ENCODE measurements at regions not wholly inside any gene's neighbourhood (a gene's known extent, or its start where the extent isn't known, plus 50 kb on each side); places are given as distances from the start of the nearest gene placed in this dataset.

- no peak for DNase-seq (ENCODE audit: low read depth in 2 of 2)
- Histone ChIP-seq H2AFZ (ENCODE audit: low read length) (no peak overlapping the region), H3K9ac (ENCODE audit: insufficient read depth, low read length) (no peak overlapping the region), H3K4me2 (ENCODE audit: extremely low read depth, insufficient read depth, low read length) (no peak overlapping the region), H3K79me2 (ENCODE audit: control insufficient read depth, insufficient read depth, low read length) (no peaks in the 10 kb centered on the region), H3K4me1 (ENCODE audit: control insufficient read depth, extremely low read depth, insufficient read depth, low read length) (no peaks in the 10 kb centered on the region), H3K27ac (ENCODE audit: insufficient read depth, low read length) (no peak overlapping the region), H4K20me1 (ENCODE audit: control insufficient read depth, extremely low read depth, insufficient read depth, low read length) (no peaks in the 10 kb centered on the region), H3K36me3 (ENCODE audit: control insufficient read depth, insufficient read depth, low read length) (no peaks in the 10 kb centered on the region), H3K27me3 (ENCODE audit: control insufficient read depth, insufficient read depth, low read length) (no peaks in the 10 kb centered on the region), H3K9me3 (ENCODE audit: control insufficient read depth, insufficient read depth, low read depth, low read length) (no peaks in the 10 kb centered on the region), H3K4me3 (replicated peaks in 1 of 4; ENCODE audit: control extremely low read depth in 1 of 4, insufficient read depth in 1 of 4, low read depth in 3 of 4, low read length in 4 of 4) (no peak overlapping the region)
- TF ChIP-seq CTCF (conservative IDR thresholded peaks at IDR 0.05 in 1 of 2, IDR thresholded peaks at IDR 0.05 in 1 of 2; ENCODE audit: low read depth in 1 of 2, low read length in 2 of 2) (no peak), EZH2 (IDR thresholded peaks at IDR 0.05; ENCODE audit: low read length, missing control alignments) (no peak)
Observed at GRCh38 chr2:23219666-23220065, 165.3 kb upstream of the KLHL29 start.

GRCh38 chr2:23220513-23221094, 164.4 kb upstream of the KLHL29 start:
- DNase-seq (ENCODE audit: low read depth in 2 of 2): no peak

GRCh38 chr2:23221236-23221635, 163.7 kb upstream of the KLHL29 start:
- Histone ChIP-seq H3K4me1 (ENCODE audit: control insufficient read depth, extremely low read depth, insufficient read depth, low read length) (no peaks in the 10 kb centered on the region), H3K4me3 (replicated peaks in 1 of 4; ENCODE audit: control extremely low read depth in 1 of 4, insufficient read depth in 1 of 4, low read depth in 3 of 4, low read length in 4 of 4) (no peak overlapping the region), H3K27ac (ENCODE audit: insufficient read depth, low read length) (no peak overlapping the region), H2AFZ (ENCODE audit: low read length) (no peak overlapping the region), H3K79me2 (ENCODE audit: control insufficient read depth, insufficient read depth, low read length) (no peaks in the 10 kb centered on the region), H3K27me3 (ENCODE audit: control insufficient read depth, insufficient read depth, low read length) (no peaks in the 10 kb centered on the region), H3K36me3 (ENCODE audit: control insufficient read depth, insufficient read depth, low read length) (no peaks in the 10 kb centered on the region), H4K20me1 (ENCODE audit: control insufficient read depth, extremely low read depth, insufficient read depth, low read length) (no peaks in the 10 kb centered on the region), H3K4me2 (ENCODE audit: extremely low read depth, insufficient read depth, low read length) (no peak overlapping the region), H3K9me3 (ENCODE audit: control insufficient read depth, insufficient read depth, low read depth, low read length) (no peaks in the 10 kb centered on the region), H3K9ac (ENCODE audit: insufficient read depth, low read length) (no peak overlapping the region)
- DNase-seq (ENCODE audit: low read depth in 2 of 2): no peak
- TF ChIP-seq CTCF (conservative IDR thresholded peaks at IDR 0.05 in 1 of 2, IDR thresholded peaks at IDR 0.05 in 1 of 2; ENCODE audit: low read depth in 1 of 2, low read length in 2 of 2) (no peak), EZH2 (IDR thresholded peaks at IDR 0.05; ENCODE audit: low read length, missing control alignments) (no peak)

More at GRCh38 chr2:23220513-23221094, 164.4 kb upstream of the KLHL29 start:
- no peak for TF ChIP-seq CTCF (conservative IDR thresholded peaks at IDR 0.05 in 1 of 2, IDR thresholded peaks at IDR 0.05 in 1 of 2; ENCODE audit: low read depth in 1 of 2, low read length in 2 of 2)
- TF ChIP-seq EZH2 (IDR thresholded peaks at IDR 0.05; ENCODE audit: low read length, missing control alignments): no peak
- H3K4me1 ChIP-seq (ENCODE audit: control insufficient read depth, extremely low read depth, insufficient read depth, low read length): no peaks in the 10 kb centered on the region
- H3K4me2 ChIP-seq (ENCODE audit: extremely low read depth, insufficient read depth, low read length): no peak overlapping the region
- no peak overlapping the region for H3K4me3 ChIP-seq (replicated peaks in 1 of 4; ENCODE audit: control extremely low read depth in 1 of 4, insufficient read depth in 1 of 4, low read depth in 3 of 4, low read length in 4 of 4)
- no peaks in the 10 kb centered on the region for H3K27me3 ChIP-seq (ENCODE audit: control insufficient read depth, insufficient read depth, low read length)
- no peaks in the 10 kb centered on the region for H4K20me1 ChIP-seq (ENCODE audit: control insufficient read depth, extremely low read depth, insufficient read depth, low read length)
- H2AFZ ChIP-seq (ENCODE audit: low read length): no peak overlapping the region
- no peaks in the 10 kb centered on the region for H3K9me3 ChIP-seq (ENCODE audit: control insufficient read depth, insufficient read depth, low read depth, low read length)
- H3K79me2 ChIP-seq (ENCODE audit: control insufficient read depth, insufficient read depth, low read length): no peaks in the 10 kb centered on the region
- H3K27ac ChIP-seq (ENCODE audit: insufficient read depth, low read length): no peak overlapping the region
- no peaks in the 10 kb centered on the region for H3K36me3 ChIP-seq (ENCODE audit: control insufficient read depth, insufficient read depth, low read length)
- H3K9ac ChIP-seq (ENCODE audit: insufficient read depth, low read length): no peak overlapping the region
